Activated CD4-positive, CD25-positive, alpha-beta regulatory T cell (primary cell): ENCODE measurements at regions not wholly inside any gene's neighbourhood (a gene's known extent, or its start where the extent isn't known, plus 50 kb on each side); places are given as distances from the start of the nearest gene placed in this dataset.

Experiments used
- DNase-seq, 4 experiments: peaks; one replicate each; lab custom pipeline; 2025; lab: John Stamatoyannopoulos, UW

GRCh38 chr2:160632084-160632975 is 138.7 kb upstream of the RBMS1 start:
- no peak for DNase-seq

GRCh38 chr2:160634436-160634835 is 140.8 kb upstream of the RBMS1 start:
- no peak for DNase-seq

GRCh38 chr2:160635488-160635887 is 141.9 kb upstream of the RBMS1 start:
- no peak for DNase-seq

- DNase-seq, result no peak
These were observed 145.9 kb upstream of the RBMS1 start for GRCh38 chr2:160639472-160639871.

- DNase-seq, result no peak
These were observed 153.3 kb upstream of the RBMS1 start for GRCh38 chr2:160646684-160647444.

- DNase-seq, result no peak
These were observed 154.5 kb upstream of the RBMS1 start for GRCh38 chr2:160647967-160648685.

- DNase-seq, result no peak
These were observed 156.1 kb upstream of the RBMS1 start for GRCh38 chr2:160649698-160650097.

GRCh38 chr2:160650196-160651118 is 156.8 kb upstream of the RBMS1 start:
- DNase-seq, result no peak

- no peak for DNase-seq
These were observed 158.0 kb upstream of the RBMS1 start for GRCh38 chr2:160651416-160652200.

GRCh38 chr2:160652236-160652635 is 158.6 kb upstream of the RBMS1 start:
- peak in 1 of 4 experiments; percentile 14 for DNase-seq

- no peak for DNase-seq
These were observed 163.6 kb upstream of the RBMS1 start for GRCh38 chr2:160657196-160657595.

GRCh38 chr2:160658851-160659250 is 165.2 kb upstream of the RBMS1 start:
- DNase-seq, result no peak

- no peak for DNase-seq
These were observed 167.1 kb upstream of the RBMS1 start for GRCh38 chr2:160660741-160661140.

- no peak for DNase-seq
These were observed 171.1 kb upstream of the RBMS1 start for GRCh38 chr2:160664603-160665140.

GRCh38 chr2:160666154-160667060 is 172.8 kb upstream of the RBMS1 start:
- no peak for DNase-seq

- no peak for DNase-seq
These were observed 174.2 kb upstream of the RBMS1 start for GRCh38 chr2:160667811-160668210.

GRCh38 chr2:160670618-160671017 is 177.0 kb upstream of the RBMS1 start:
- no peak for DNase-seq

- DNase-seq, result no peak
These were observed 178.6 kb upstream of the RBMS1 start for GRCh38 chr2:160672211-160672610.

GRCh38 chr2:160674146-160674750 is 180.6 kb upstream of the RBMS1 start:
- DNase-seq, result no peak
